B cell (primary cell): ENCODE measurements at regions not wholly inside any gene's neighbourhood (a gene's known extent, or its start where the extent isn't known, plus 50 kb on each side); places are given as distances from the start of the nearest gene placed in this dataset.

Source experiments
- ATAC-seq: fragments of 200-7000 bp; cut with Tn5 transposase; one replicate; pipeline ENCODE4 v1.10.0; 2021; ENCODE audit warnings: low read depth, mild to moderate bottlenecking, moderate number of reproducible peaks, moderate library complexity
- CTCF ChIA-PET: fragments of 350-600 bp; sonication (Branson Sonifier 250); formaldehyde crosslinking; loops from one replicate; lab custom pipeline; 2021; ENCODE audit warnings: antibody characterized with exemption, inconsistent platforms; lab: Charles Lee
- POLR2A ChIA-PET: fragments of 350-600 bp; sonication (Branson Sonifier 250); formaldehyde crosslinking; loops from one replicate; lab custom pipeline; 2021; ENCODE audit warnings: antibody characterized with exemption; lab: Charles Lee
- DNase-seq: peaks from one replicate; pipeline ENCODE4 v3.0.0; 2013
- H2AFZ ChIP-seq: 2 replicates; pipeline ENCODE4 v1.6.1; 2012; ENCODE audit warnings: mild to moderate bottlenecking, low read depth, low read length; ENCODE audit not compliant: insufficient read depth, poor library complexity, severe bottlenecking
- H3K27ac ChIP-seq, 2 donors: 1 replicate in 1 of 2; 2 replicates in 1 of 2; pipeline ENCODE4 v1.5.1; 2012 to 2013; ENCODE audit warnings: low read length in 2 of 2, mild to moderate bottlenecking in 2 of 2, moderate library complexity in 1 of 2
- H3K27me3 ChIP-seq, 4 experiments: fragments of 200-600 bp in 1 of 4; sonication (generic) in 1 of 4; replicated peaks in 1 of 4; 1 replicate in 2 of 4; 2 replicates in 2 of 4; pipeline versions ENCODE4 v1.6.1 to v1.7.0; 2013 to 2016; ENCODE audit warnings: low read length in 3 of 4, mild to moderate bottlenecking in 2 of 4, mixed read lengths in 1 of 4, moderate library complexity in 1 of 4; ENCODE audit not compliant: insufficient read depth in 4 of 4, control insufficient read depth in 3 of 4; ENCODE audit errors: control extremely low read depth in 1 of 4
- H3K36me3 ChIP-seq, 2 experiments: replicated peaks in 1 of 2; 1 replicate in 1 of 2; 2 replicates in 1 of 2; pipeline versions ENCODE4 v1.6.1 to v1.7.1; 2013; ENCODE audit warnings: low read length in 1 of 2; ENCODE audit not compliant: insufficient read depth in 2 of 2, control insufficient read depth in 1 of 2; ENCODE audit errors: control extremely low read depth in 1 of 2, extremely low read depth in 1 of 2
- H3K4me1 ChIP-seq, 2 donors: fragments of 200-600 bp in 1 of 2; sonication (generic) in 1 of 2; 1 replicate in 1 of 2; 2 replicates in 1 of 2; pipeline versions ENCODE4 v1.5.1 to v1.6.1; 2013 to 2017; ENCODE audit warnings: low read length in 2 of 2; ENCODE audit not compliant: control insufficient read depth in 2 of 2, insufficient read depth in 2 of 2
- H3K4me2 ChIP-seq: replicated peaks from 2 replicates; pipeline ENCODE3; 2012; ENCODE audit warnings: mild to moderate bottlenecking, low read depth, low read length; ENCODE audit not compliant: poor library complexity, severe bottlenecking
- H3K4me3 ChIP-seq, 5 experiments: fragments of 200-600 bp in 1 of 5; sonication (generic) in 1 of 5; 1 replicate in 3 of 5; 2 replicates in 2 of 5; pipeline versions ENCODE4 v1.5.1 to v1.7.0; 2011 to 2016; ENCODE audit warnings: low read length in 4 of 5, mild to moderate bottlenecking in 4 of 5, low read depth in 2 of 5, control low read depth in 1 of 5, moderate library complexity in 1 of 5; ENCODE audit not compliant: insufficient read depth in 1 of 5; ENCODE audit errors: control extremely low read depth in 1 of 5, extremely low read depth in 1 of 5
- H3K79me2 ChIP-seq: fragments of 200-600 bp; sonication (generic); one replicate; pipeline ENCODE4 v1.6.0; 2016; ENCODE audit warnings: low read length; ENCODE audit not compliant: control insufficient read depth, insufficient read depth
- H3K9ac ChIP-seq: fragments of 200-600 bp; sonication (generic); 2 replicates; pipeline ENCODE4 v1.6.1; 2017; ENCODE audit warnings: mild to moderate bottlenecking, low read length, moderate library complexity
- H3K9me3 ChIP-seq, 3 donors: one replicate each; pipeline versions ENCODE4 v1.6.1 to v1.7.1; 2013; ENCODE audit warnings: low read length in 2 of 3; ENCODE audit not compliant: control insufficient read depth in 2 of 3, insufficient read depth in 1 of 3; ENCODE audit errors: control extremely low read depth in 1 of 3
- H4K20me1 ChIP-seq: 2 replicates; pipeline ENCODE4 v1.6.0; 2012; ENCODE audit warnings: mild to moderate bottlenecking, low read length; ENCODE audit not compliant: insufficient read depth, control insufficient read depth, poor library complexity, severe bottlenecking
- H3K27ac Mint-ChIP-seq: one replicate; pipeline ENCODE4 v1.8.0; 2021; ENCODE audit warnings: mixed read lengths
- H3K27me3 Mint-ChIP-seq: one replicate; pipeline ENCODE4 v1.8.0; 2021; ENCODE audit warnings: mixed read lengths
- H3K4me1 Mint-ChIP-seq: one replicate; pipeline ENCODE4 v1.8.0; 2021; ENCODE audit warnings: mixed read lengths
- H3K4me3 Mint-ChIP-seq: one replicate; pipeline ENCODE4 v1.8.0; 2021; ENCODE audit warnings: mixed read lengths
- H3K9me3 Mint-ChIP-seq: one replicate; pipeline ENCODE4 v1.8.0; 2022; ENCODE audit warnings: mixed read lengths; ENCODE audit not compliant: insufficient read depth
- EZH2 ChIP-seq: IDR thresholded peaks from 2 replicates; pipeline ENCODE4 v1.6.1; 2012; ENCODE audit warnings: borderline replicate concordance, low read depth, mild to moderate bottlenecking, moderate library complexity, low read length; ENCODE audit not compliant: insufficient read depth, poor library complexity, severe bottlenecking
- WGBS: methylation state at CpG from one replicate; pipeline ENCODE4 v1.1.5; 2013; ENCODE audit warnings: missing lambda C conversion rate; ENCODE audit not compliant: insufficient coverage; 5-methylcytosine and 5-hydroxymethylcytosine counted together
- intact Hi-C: fragments of 100-400 bp; cut with micrococcal nuclease; formaldehyde crosslinking; loops from one replicate; pipeline ENCODE4 v1.10.0; 2022
- TF ChIP-seq, protein P1 (sequence below): fragments of 200-600 bp; IDR thresholded peaks from one replicate; pipeline ENCODE4 v1.8.0; 2022; ENCODE audit warnings: antibody characterized with exemption, mild to moderate bottlenecking

DNA sequence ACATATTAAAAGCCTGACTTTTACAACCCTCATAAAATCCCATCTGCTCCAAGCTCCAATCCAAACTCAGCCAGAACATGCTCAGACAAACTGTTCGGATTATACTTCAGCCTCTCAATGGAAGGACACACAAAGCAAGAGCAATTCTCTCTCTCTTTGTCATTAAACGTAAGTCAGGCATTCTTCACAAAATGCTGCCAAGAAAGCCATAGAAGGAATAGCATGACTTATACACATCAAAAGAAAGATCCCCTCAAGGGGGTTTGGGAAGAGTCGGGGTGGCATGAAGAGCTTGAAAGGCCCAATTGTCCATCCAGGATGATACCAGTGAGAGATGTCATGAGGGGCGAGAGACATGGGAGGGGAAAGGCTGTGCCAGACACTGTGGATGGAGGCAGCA lies 268.9 kb downstream of the PREX1 start:
- no peak for DNase-seq
- ChIA-PET CTCF (no interaction called here), POLR2A (interaction anchor here (0.6 kb wide), 1 partner anchor 1914 kb away, joined by 4 read pairs; no protein-coding TSS in a partner anchor)
- H3K4me2 ChIP-seq = no peak overlapping the region
- H3K27me3 Mint-ChIP-seq = peaks cover 19% of the 10 kb centered on the region
- peaks cover 0 to 5% (median 0%) of the 10 kb centered on the region in 3 donors for H3K9me3 ChIP-seq
- H3K4me1 ChIP-seq = no peaks in the 10 kb centered on the region
- H2AFZ ChIP-seq = no peak overlapping the region
- no peak overlapping the region for H3K4me3 ChIP-seq
- H3K36me3 ChIP-seq = no peaks in the 10 kb centered on the region
- 93% methylated on average over 3 of the region's 4 CpGs for WGBS
- no peak overlapping the region for H3K4me3 Mint-ChIP-seq
- H4K20me1 ChIP-seq = no peaks in the 10 kb centered on the region
- intact Hi-C loops = no loop called here
- H3K4me1 Mint-ChIP-seq = no peaks in the 10 kb centered on the region
- no peak for ATAC-seq
- H3K79me2 ChIP-seq = no peaks in the 10 kb centered on the region
- H3K9me3 Mint-ChIP-seq = peaks cover 2% of the 10 kb centered on the region
- no peak overlapping the region for H3K27ac ChIP-seq
- TF ChIP-seq, protein P1, sequence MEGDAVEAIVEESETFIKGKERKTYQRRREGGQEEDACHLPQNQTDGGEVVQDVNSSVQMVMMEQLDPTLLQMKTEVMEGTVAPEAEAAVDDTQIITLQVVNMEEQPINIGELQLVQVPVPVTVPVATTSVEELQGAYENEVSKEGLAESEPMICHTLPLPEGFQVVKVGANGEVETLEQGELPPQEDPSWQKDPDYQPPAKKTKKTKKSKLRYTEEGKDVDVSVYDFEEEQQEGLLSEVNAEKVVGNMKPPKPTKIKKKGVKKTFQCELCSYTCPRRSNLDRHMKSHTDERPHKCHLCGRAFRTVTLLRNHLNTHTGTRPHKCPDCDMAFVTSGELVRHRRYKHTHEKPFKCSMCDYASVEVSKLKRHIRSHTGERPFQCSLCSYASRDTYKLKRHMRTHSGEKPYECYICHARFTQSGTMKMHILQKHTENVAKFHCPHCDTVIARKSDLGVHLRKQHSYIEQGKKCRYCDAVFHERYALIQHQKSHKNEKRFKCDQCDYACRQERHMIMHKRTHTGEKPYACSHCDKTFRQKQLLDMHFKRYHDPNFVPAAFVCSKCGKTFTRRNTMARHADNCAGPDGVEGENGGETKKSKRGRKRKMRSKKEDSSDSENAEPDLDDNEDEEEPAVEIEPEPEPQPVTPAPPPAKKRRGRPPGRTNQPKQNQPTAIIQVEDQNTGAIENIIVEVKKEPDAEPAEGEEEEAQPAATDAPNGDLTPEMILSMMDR = no peak
- TF ChIP-seq EZH2 = no peak
- no peak overlapping the region for H3K27ac Mint-ChIP-seq
- H3K9ac ChIP-seq = no peak overlapping the region
- H3K27me3 ChIP-seq = no peaks in the 10 kb centered on the region

DNA sequence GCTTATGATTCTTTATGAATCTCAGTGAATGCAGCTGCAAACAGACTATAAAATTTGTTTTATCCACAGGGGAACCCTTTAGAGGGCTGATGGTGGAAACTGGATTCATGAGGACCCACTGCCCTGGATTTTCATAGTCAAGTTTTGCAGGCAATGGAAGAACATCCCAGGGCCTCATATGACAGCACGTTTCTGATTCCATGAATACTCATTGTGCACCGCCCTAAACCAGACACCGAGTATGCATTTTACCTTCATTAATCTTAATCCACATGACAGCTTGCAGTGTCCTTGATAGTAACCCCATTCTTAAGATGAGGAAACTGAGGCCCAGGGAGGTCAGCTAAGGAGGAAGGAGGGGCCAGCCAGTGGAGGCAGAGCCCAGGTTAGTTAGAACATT lies 270.4 kb downstream of the PREX1 start:
- no peak for TF ChIP-seq EZH2
- TF ChIP-seq, protein P1 = no peak

More for the DNA sequence above, 270.4 kb downstream of the PREX1 start:
- Mint-ChIP-seq H3K27me3 (peaks cover 19% of the 10 kb centered on the region), H3K4me3 (no peak overlapping the region), H3K9me3 (no peaks in the 10 kb centered on the region), H3K27ac (no peak overlapping the region), H3K4me1 (no peaks in the 10 kb centered on the region)
- Histone ChIP-seq H3K4me1 (no peaks in the 10 kb centered on the region), H3K9me3 (no peaks in the 10 kb centered on the region), H3K27me3 (no peaks in the 10 kb centered on the region), H3K9ac (no peak overlapping the region), H3K4me2 (no peak overlapping the region), H3K79me2 (no peaks in the 10 kb centered on the region), H3K27ac (no peak overlapping the region), H4K20me1 (no peaks in the 10 kb centered on the region), H3K4me3 (no peak overlapping the region), H2AFZ (no peak overlapping the region), H3K36me3 (no peaks in the 10 kb centered on the region)
- intact Hi-C loops = no loop called here
- CTCF ChIA-PET = no interaction called here
- POLR2A ChIA-PET = no interaction called here
- DNase-seq = no peak
- no CpG with 5 or more reads among the region's 3 CpGs for WGBS
- no peak for ATAC-seq
